GM19463 (cell line): ENCODE measurements at regions not wholly inside any gene's neighbourhood (a gene's known extent, or its start where the extent isn't known, plus 50 kb on each side); places are given as distances from the start of the nearest gene placed in this dataset.

ENCODE experiments used
- ATAC-seq: cut with Tn5 transposase; IDR thresholded peaks from one replicate; pipeline ENCODE4 v1.9.1; 2021; ENCODE audit warnings: mild to moderate bottlenecking, moderate library complexity; ENCODE audit not compliant: unreplicated experiment

GRCh38 chr22:49040754-49041467 lies 786.8 kb downstream of the BRD1 start:
- ATAC-seq, result no peak

GRCh38 chr22:49040111-49040510 lies 787.6 kb downstream of the BRD1 start:
- no peak for ATAC-seq

GRCh38 chr22:49039625-49040024 lies 788.0 kb downstream of the BRD1 start:
- no peak for ATAC-seq

- ATAC-seq, result no peak
Observed at GRCh38 chr22:49037701-49038245, 789.9 kb downstream of the BRD1 start.

- no peak for ATAC-seq
Observed at GRCh38 chr22:49036513-49036912, 791.2 kb downstream of the BRD1 start.

GRCh38 chr22:49035818-49036457 lies 791.7 kb downstream of the BRD1 start:
- ATAC-seq, result no peak

- ATAC-seq, result no peak
Observed at GRCh38 chr22:49034836-49035817, 792.5 kb downstream of the BRD1 start.

GRCh38 chr22:49033616-49034015 lies 794.1 kb downstream of the BRD1 start:
- ATAC-seq, result no peak

- no peak for ATAC-seq
Observed at GRCh38 chr22:49032821-49033220, 794.9 kb downstream of the BRD1 start.

GRCh38 chr22:49031746-49032330 lies 795.8 kb downstream of the BRD1 start:
- no peak for ATAC-seq

GRCh38 chr22:49028111-49028510 lies 799.6 kb downstream of the BRD1 start:
- ATAC-seq, result no peak

- no peak for ATAC-seq
Observed at GRCh38 chr22:49027368-49027670, 800.4 kb downstream of the BRD1 start.

- no peak for ATAC-seq
Observed at GRCh38 chr22:49026494-49027367, 800.9 kb downstream of the BRD1 start.

GRCh38 chr22:49025791-49026493 lies 801.7 kb downstream of the BRD1 start:
- no peak for ATAC-seq

- ATAC-seq, result no peak
Observed at GRCh38 chr22:49024775-49025440, 802.8 kb downstream of the BRD1 start.

GRCh38 chr22:49023879-49024774 lies 803.5 kb downstream of the BRD1 start:
- no peak for ATAC-seq

- no peak for ATAC-seq
Observed at GRCh38 chr22:49023161-49023878, 804.4 kb downstream of the BRD1 start.
